ENCODE measurements at regions not wholly inside any gene's neighbourhood (a gene's known extent, or its start where the extent isn't known, plus 50 kb on each side); places are given as distances from the start of the nearest gene placed in this dataset.
A peak's percentile ranks its signal among the peaks of the same experiment; 100 is the strongest.
"Not testable (repeated sequence)": the region's sequence is repeated elsewhere in the genome, so short reads cannot be mapped to it uniquely, and the experiment has no call there.

DNA sequence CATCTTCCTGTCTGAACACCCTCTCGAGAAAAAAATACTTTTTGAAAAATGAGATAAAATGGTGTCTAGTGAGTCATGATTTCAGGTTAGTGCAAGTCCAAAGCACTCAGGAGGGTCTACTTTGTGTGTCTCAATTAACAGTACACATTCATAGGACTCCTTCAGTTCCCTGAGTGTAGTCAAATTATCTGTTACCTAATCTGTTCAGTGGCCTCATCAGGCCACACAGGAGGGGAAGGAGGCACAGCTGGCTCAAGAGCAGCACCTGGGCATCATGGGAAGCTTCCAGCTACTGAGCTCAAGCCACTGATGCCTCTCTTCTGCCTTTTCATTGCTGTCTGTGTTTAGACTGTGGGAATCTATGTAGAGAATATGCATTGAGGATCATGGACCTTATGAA is 341.4 kb upstream of the SGO1 start:
- H3K27ac ChIP-seq = peak overlapping the region; percentile 52
- no peak for DNase-seq (ENCODE audit: extremely low spot score in 2 of 2)
- TF ChIP-seq, protein P1, sequence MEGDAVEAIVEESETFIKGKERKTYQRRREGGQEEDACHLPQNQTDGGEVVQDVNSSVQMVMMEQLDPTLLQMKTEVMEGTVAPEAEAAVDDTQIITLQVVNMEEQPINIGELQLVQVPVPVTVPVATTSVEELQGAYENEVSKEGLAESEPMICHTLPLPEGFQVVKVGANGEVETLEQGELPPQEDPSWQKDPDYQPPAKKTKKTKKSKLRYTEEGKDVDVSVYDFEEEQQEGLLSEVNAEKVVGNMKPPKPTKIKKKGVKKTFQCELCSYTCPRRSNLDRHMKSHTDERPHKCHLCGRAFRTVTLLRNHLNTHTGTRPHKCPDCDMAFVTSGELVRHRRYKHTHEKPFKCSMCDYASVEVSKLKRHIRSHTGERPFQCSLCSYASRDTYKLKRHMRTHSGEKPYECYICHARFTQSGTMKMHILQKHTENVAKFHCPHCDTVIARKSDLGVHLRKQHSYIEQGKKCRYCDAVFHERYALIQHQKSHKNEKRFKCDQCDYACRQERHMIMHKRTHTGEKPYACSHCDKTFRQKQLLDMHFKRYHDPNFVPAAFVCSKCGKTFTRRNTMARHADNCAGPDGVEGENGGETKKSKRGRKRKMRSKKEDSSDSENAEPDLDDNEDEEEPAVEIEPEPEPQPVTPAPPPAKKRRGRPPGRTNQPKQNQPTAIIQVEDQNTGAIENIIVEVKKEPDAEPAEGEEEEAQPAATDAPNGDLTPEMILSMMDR (IDR thresholded peaks at IDR 0.05) = no peak
- TF ChIP-seq POLR2AphosphoS5 (IDR thresholded peaks at IDR 0.05; ENCODE audit: insufficient read depth in 1 of 2, low read depth in 1 of 2) (no peak), POLR2A (IDR thresholded peaks at IDR 0.05) (no peak)
- H3K36me3 ChIP-seq = no peaks in the 10 kb centered on the region
- peaks cover 8% of the 10 kb centered on the region for H3K4me1 ChIP-seq
- intact Hi-C loops (cut with DNase I) = no loop called here
- H3K27me3 ChIP-seq = no peaks in the 10 kb centered on the region
- H3K9me3 ChIP-seq = no peaks in the 10 kb centered on the region
- no peak overlapping the region for H3K4me3 ChIP-seq

- Histone ChIP-seq H3K27ac (no peak overlapping the region), H3K4me1 (peaks cover 8% of the 10 kb centered on the region), H3K9me3 (no peaks in the 10 kb centered on the region), H3K36me3 (no peaks in the 10 kb centered on the region), H3K27me3 (no peaks in the 10 kb centered on the region), H3K4me3 (no peak overlapping the region)
- TF ChIP-seq POLR2A (IDR thresholded peaks at IDR 0.05) = no peak
- no peak for TF ChIP-seq POLR2AphosphoS5 (IDR thresholded peaks at IDR 0.05; ENCODE audit: insufficient read depth in 1 of 2, low read depth in 1 of 2)
- TF ChIP-seq, protein P1 (IDR thresholded peaks at IDR 0.05) = no peak
- intact Hi-C loops (cut with DNase I) = no loop called here
- no peak for DNase-seq (ENCODE audit: extremely low spot score in 2 of 2)
These were observed 338.3 kb upstream of the SGO1 start for GRCh38 chr3:20524328-20524727.

- no peak overlapping the region for H3K4me3 ChIP-seq
- intact Hi-C loops (cut with DNase I) = no loop called here
- H3K9me3 ChIP-seq = no peaks in the 10 kb centered on the region
- no peak for DNase-seq (ENCODE audit: extremely low spot score in 2 of 2)
- no peak overlapping the region for H3K27ac ChIP-seq
- H3K4me1 ChIP-seq = peaks cover 8% of the 10 kb centered on the region
- H3K27me3 ChIP-seq = no peaks in the 10 kb centered on the region
- no peaks in the 10 kb centered on the region for H3K36me3 ChIP-seq
- no peak for TF ChIP-seq POLR2AphosphoS5 (IDR thresholded peaks at IDR 0.05; ENCODE audit: insufficient read depth in 1 of 2, low read depth in 1 of 2)
- TF ChIP-seq, protein P1 (IDR thresholded peaks at IDR 0.05) = no peak
These were observed 337.3 kb upstream of the SGO1 start for GRCh38 chr3:20523293-20523692.

GRCh38 chr3:20517316-20517715 is 331.3 kb upstream of the SGO1 start:
- H3K27me3 ChIP-seq; DNase-seq (ENCODE audit: extremely low spot score in 2 of 2); H3K27ac ChIP-seq; H3K4me3 ChIP-seq; H3K9me3 ChIP-seq; intact Hi-C loops (cut with DNase I); H3K36me3 ChIP-seq; H3K4me1 ChIP-seq: not testable (repeated sequence)

GRCh38 chr3:20516311-20516710 is 330.3 kb upstream of the SGO1 start:
- TF ChIP-seq, protein P1 (IDR thresholded peaks at IDR 0.05) = no peak
- TF ChIP-seq POLR2A (IDR thresholded peaks at IDR 0.05) (no peak), POLR2AphosphoS5 (IDR thresholded peaks at IDR 0.05; ENCODE audit: insufficient read depth in 1 of 2, low read depth in 1 of 2) (no peak)
- Histone ChIP-seq H3K27ac (no peak overlapping the region), H3K4me3 (no peak overlapping the region), H3K4me1 (no peaks in the 10 kb centered on the region), H3K9me3 (no peaks in the 10 kb centered on the region), H3K27me3 (no peaks in the 10 kb centered on the region), H3K36me3 (no peaks in the 10 kb centered on the region)
- DNase-seq (ENCODE audit: extremely low spot score in 2 of 2) = no peak
- intact Hi-C loops (cut with DNase I) = no loop called here

GRCh38 chr3:20515834-20516233 is 329.8 kb upstream of the SGO1 start:
- Histone ChIP-seq H3K4me1 (no peaks in the 10 kb centered on the region), H3K36me3 (no peaks in the 10 kb centered on the region), H3K9me3 (no peaks in the 10 kb centered on the region), H3K4me3 (no peak overlapping the region), H3K27ac (no peak overlapping the region), H3K27me3 (no peaks in the 10 kb centered on the region)
- intact Hi-C loops (cut with DNase I) = no loop called here
- TF ChIP-seq POLR2AphosphoS5 (IDR thresholded peaks at IDR 0.05; ENCODE audit: insufficient read depth in 1 of 2, low read depth in 1 of 2) (no peak), POLR2A (IDR thresholded peaks at IDR 0.05) (no peak)
- TF ChIP-seq, protein P1 (IDR thresholded peaks at IDR 0.05) = no peak
- DNase-seq (ENCODE audit: extremely low spot score in 2 of 2) = no peak

Data from vagina (tissue), 2 donors.